ENCODE measurements at regions not wholly inside any gene's neighbourhood (a gene's known extent, or its start where the extent isn't known, plus 50 kb on each side); places are given as distances from the start of the nearest gene placed in this dataset.
A peak's percentile ranks its signal among the peaks of the same experiment; 100 is the strongest.

- Mint-ChIP-seq H3K36me3 (ENCODE audit: low read depth) (no peaks in the 10 kb centered on the region), H3K4me1 (ENCODE audit: low read depth) (no peaks in the 10 kb centered on the region), H3K27me3 (ENCODE audit: insufficient read depth) (no peaks in the 10 kb centered on the region; the same call in 1 of the 2 replicates), H3K4me3 (no peak overlapping the region), H3K9me3 (peaks cover 4% of the 10 kb centered on the region; the same call in 1 of the 2 replicates), H3K27ac (no peak overlapping the region)
- no peak for DNase-seq
- TF ChIP-seq, protein P1, sequence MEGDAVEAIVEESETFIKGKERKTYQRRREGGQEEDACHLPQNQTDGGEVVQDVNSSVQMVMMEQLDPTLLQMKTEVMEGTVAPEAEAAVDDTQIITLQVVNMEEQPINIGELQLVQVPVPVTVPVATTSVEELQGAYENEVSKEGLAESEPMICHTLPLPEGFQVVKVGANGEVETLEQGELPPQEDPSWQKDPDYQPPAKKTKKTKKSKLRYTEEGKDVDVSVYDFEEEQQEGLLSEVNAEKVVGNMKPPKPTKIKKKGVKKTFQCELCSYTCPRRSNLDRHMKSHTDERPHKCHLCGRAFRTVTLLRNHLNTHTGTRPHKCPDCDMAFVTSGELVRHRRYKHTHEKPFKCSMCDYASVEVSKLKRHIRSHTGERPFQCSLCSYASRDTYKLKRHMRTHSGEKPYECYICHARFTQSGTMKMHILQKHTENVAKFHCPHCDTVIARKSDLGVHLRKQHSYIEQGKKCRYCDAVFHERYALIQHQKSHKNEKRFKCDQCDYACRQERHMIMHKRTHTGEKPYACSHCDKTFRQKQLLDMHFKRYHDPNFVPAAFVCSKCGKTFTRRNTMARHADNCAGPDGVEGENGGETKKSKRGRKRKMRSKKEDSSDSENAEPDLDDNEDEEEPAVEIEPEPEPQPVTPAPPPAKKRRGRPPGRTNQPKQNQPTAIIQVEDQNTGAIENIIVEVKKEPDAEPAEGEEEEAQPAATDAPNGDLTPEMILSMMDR (IDR thresholded peaks at IDR 0.05): no peak
Measured at GRCh38 chr12:28700161-28700560, 448.9 kb upstream of the FAR2 start.

- Mint-ChIP-seq H3K9me3 (peaks cover 4% of the 10 kb centered on the region; the same call in 1 of the 2 replicates), H3K27me3 (ENCODE audit: insufficient read depth) (no peaks in the 10 kb centered on the region; the same call in 1 of the 2 replicates), H3K4me3 (no peak overlapping the region), H3K36me3 (ENCODE audit: low read depth) (no peaks in the 10 kb centered on the region), H3K4me1 (ENCODE audit: low read depth) (peaks cover 11% of the 10 kb centered on the region), H3K27ac (no peak overlapping the region)
- TF ChIP-seq, protein P1 (IDR thresholded peaks at IDR 0.05): no peak
- no peak for DNase-seq
Measured at GRCh38 chr12:28704477-28705169, 444.5 kb upstream of the FAR2 start.

DNA sequence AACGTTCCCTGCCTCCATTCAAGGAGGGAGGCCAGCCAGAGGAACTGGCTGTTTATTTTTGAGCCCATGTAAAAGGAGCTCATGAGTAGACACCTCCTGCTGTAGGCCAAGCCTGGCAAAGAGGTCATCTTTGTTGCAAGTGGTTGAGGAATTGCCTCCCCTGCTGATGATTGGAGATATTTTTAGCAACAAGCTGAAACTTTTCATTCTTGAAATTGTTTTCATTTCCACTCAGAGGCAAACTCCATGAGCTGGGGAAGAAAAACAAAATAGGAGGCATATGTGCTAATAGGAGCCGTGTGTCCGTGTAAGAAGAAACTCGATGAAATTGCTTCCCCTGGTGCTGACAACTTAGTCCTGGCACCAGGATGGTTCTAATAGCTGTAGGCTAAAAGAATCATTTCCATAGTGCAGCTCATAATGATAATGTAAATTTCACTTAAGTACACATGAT is 440.1 kb upstream of the FAR2 start:
- peaks cover under 1% of the 10 kb centered on the region; the same call in 1 of the 2 replicates for H3K27me3 Mint-ChIP-seq (ENCODE audit: insufficient read depth)
- peak; percentile 13 for DNase-seq
- no peak overlapping the region for H3K27ac Mint-ChIP-seq
- H3K36me3 Mint-ChIP-seq (ENCODE audit: low read depth): no peaks in the 10 kb centered on the region
- H3K9me3 Mint-ChIP-seq: no peaks in the 10 kb centered on the region; the same call in 1 of the 2 replicates
- H3K4me3 Mint-ChIP-seq: no peak overlapping the region
- TF ChIP-seq, protein P1 (IDR thresholded peaks at IDR 0.05): no peak
- H3K4me1 Mint-ChIP-seq (ENCODE audit: low read depth): peaks cover 27% of the 10 kb centered on the region

GRCh38 chr12:28709986-28710685 is 438.9 kb upstream of the FAR2 start:
- Mint-ChIP-seq H3K4me1 (ENCODE audit: low read depth) (peaks cover 27% of the 10 kb centered on the region), H3K36me3 (ENCODE audit: low read depth) (no peaks in the 10 kb centered on the region), H3K27me3 (ENCODE audit: insufficient read depth) (peaks cover 3% of the 10 kb centered on the region; the same call in 1 of the 2 replicates), H3K4me3 (no peak overlapping the region), H3K27ac (no peak overlapping the region), H3K9me3 (no peaks in the 10 kb centered on the region; the same call in 1 of the 2 replicates)
- no peak for DNase-seq
- TF ChIP-seq, protein P1 (IDR thresholded peaks at IDR 0.05): no peak

DNA sequence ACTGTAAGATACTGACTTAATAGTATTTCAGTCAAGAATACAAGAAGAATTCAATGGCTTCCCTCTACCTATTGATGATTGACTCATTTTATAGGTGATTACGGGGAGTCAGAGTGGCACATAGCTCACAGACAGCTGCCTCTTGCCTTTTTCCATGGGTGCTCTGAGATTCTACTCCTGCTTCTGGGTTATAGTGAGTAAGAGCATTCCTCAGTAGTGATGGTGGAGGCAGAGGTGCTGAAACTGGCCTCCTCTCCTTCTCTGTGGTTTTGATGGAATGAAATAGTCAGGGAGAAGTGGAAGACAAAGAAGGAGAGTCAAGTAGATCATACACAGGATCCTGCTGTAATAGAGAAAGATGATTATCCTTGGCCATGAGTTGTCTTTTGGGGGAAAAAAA is 438.2 kb upstream of the FAR2 start:
- DNase-seq: peak; percentile 65
- H3K9me3 Mint-ChIP-seq: no peaks in the 10 kb centered on the region; the same call in 1 of the 2 replicates
- no peak overlapping the region for H3K4me3 Mint-ChIP-seq
- H3K27me3 Mint-ChIP-seq (ENCODE audit: insufficient read depth): peaks cover 3% of the 10 kb centered on the region; the same call in 1 of the 2 replicates
- TF ChIP-seq, protein P1 (IDR thresholded peaks at IDR 0.05): no peak
- H3K36me3 Mint-ChIP-seq (ENCODE audit: low read depth): no peaks in the 10 kb centered on the region
- no peak overlapping the region for H3K27ac Mint-ChIP-seq
- peaks cover 27% of the 10 kb centered on the region for H3K4me1 Mint-ChIP-seq (ENCODE audit: low read depth)
